ENCODE measurements at regions not wholly inside any gene's neighbourhood (a gene's known extent, or its start where the extent isn't known, plus 50 kb on each side); places are given as distances from the start of the nearest gene placed in this dataset.

- Histone ChIP-seq H4K20me1 (replicated peaks in 1 of 2; ENCODE audit: control insufficient read depth in 1 of 2, insufficient read depth in 2 of 2, low read length in 2 of 2) (no peaks in the 10 kb centered on the region), H3K23me2 (ENCODE audit: low read depth, low read length) (no peaks in the 10 kb centered on the region; the same call in 1 of the 2 replicates), H2BK20ac (ENCODE audit: low read length) (no peak overlapping the region), H4K8ac (ENCODE audit: extremely low read depth, insufficient read depth, low read length) (no peak overlapping the region), H3K4me1 (replicated peaks in 1 of 4; ENCODE audit: control insufficient read depth in 3 of 4, insufficient read depth in 4 of 4, low read length in 3 of 4) (peaks cover 0 to 10% (median 5%) of the 10 kb centered on the region in 4 experiments; a peak in 4 of 7 replicates), H3K4me2 (ENCODE audit: insufficient read depth in 1 of 2, low read depth in 2 of 2, low read length in 2 of 2) (no peak overlapping the region), H2AK5ac (ENCODE audit: low read depth, low read length) (no peak overlapping the region), H2BK15ac (ENCODE audit: low read length) (no peak overlapping the region), H3K14ac (ENCODE audit: insufficient read length) (no peak overlapping the region), H3K4ac (replicated peaks; ENCODE audit: insufficient read length, low read depth, low read length) (no peak overlapping the region), H3K36me3 (ENCODE audit: control insufficient read depth in 2 of 4, insufficient read depth in 4 of 4, low read length in 3 of 4) (no peaks in the 10 kb centered on the region), H3K18ac (ENCODE audit: extremely low read depth, low read length) (no peak overlapping the region), H2AFZ (ENCODE audit: low read length) (0 out of 2 replicates have a peak overlapping the region, but pooled peaks have one; percentile 19), H3K27me3 (replicated peaks in 1 of 4; ENCODE audit: control insufficient read depth in 3 of 4, extremely low read depth in 1 of 4, insufficient read depth in 3 of 4, low read length in 3 of 4) (no peaks in the 10 kb centered on the region), H3K9ac (replicated peaks in 1 of 4; ENCODE audit: extremely low read depth in 1 of 4, low read depth in 3 of 4, low read length in 3 of 4) (no peak overlapping the region), H4K5ac (ENCODE audit: insufficient read length, low read depth, low read length) (no peak overlapping the region), H3K27ac (ENCODE audit: low read depth, low read length) (no peak overlapping the region), H3K79me2 (ENCODE audit: control insufficient read depth in 1 of 2, insufficient read depth in 2 of 2, low read length in 2 of 2) (no peaks in the 10 kb centered on the region), H3K79me1 (ENCODE audit: low read depth, low read length) (no peaks in the 10 kb centered on the region), H2BK12ac (ENCODE audit: low read depth, low read length) (no peak overlapping the region), H3K4me3 (ENCODE audit: extremely low read depth in 1 of 4, insufficient read depth in 2 of 4, low read depth in 3 of 4, low read length in 4 of 4) (no peak overlapping the region), H2BK120ac (replicated peaks; ENCODE audit: low read depth, low read length) (no peak overlapping the region), H3K23ac (ENCODE audit: insufficient read length) (no peak overlapping the region), H3K9me3 (ENCODE audit: insufficient read depth in 2 of 2, low read depth in 1 of 2, low read length in 1 of 2) (no peaks in the 10 kb centered on the region), H3K56ac (replicated peaks; ENCODE audit: insufficient read length, low read depth, low read length) (no peak overlapping the region), H4K91ac (replicated peaks; ENCODE audit: insufficient read length, low read length) (no peak overlapping the region), H2BK5ac (ENCODE audit: low read depth, low read length) (no peak overlapping the region)
- ChIA-PET CTCF (ENCODE audit: partially characterized antibody) (interaction anchor here (1.2 kb wide), 1 partner anchor 12 kb away, joined by 4 read pairs; no protein-coding TSS in a partner anchor), POLR2A (ENCODE audit: partially characterized antibody) (no interaction called here)
- 88% methylated on average over 1 of the region's 1 CpG; no CpG with 5 or more reads in 1 of the 2 experiments for WGBS, 2 experiments (ENCODE audit: extremely low coverage in 1 of 2, insufficient coverage in 1 of 2, insufficient read length in 1 of 2, insufficient replicate concordance in 2 of 2, low coverage in 1 of 2, low lambda C conversion rate in 2 of 2, missing lambda C conversion rate in 1 of 2)
- DNase-seq (ENCODE audit: low read depth in 1 of 2, low spot score in 2 of 2) (no peak), FAIRE-seq (no peak)
- TF ChIP-seq CEBPB (IDR thresholded peaks at IDR 0.05; ENCODE audit: low read depth, low read length) (no peak), CTBP2 (IDR thresholded peaks at IDR 0.05; ENCODE audit: borderline replicate concordance, insufficient read depth, insufficient read length, low read length) (no peak), SP2 (IDR thresholded peaks at IDR 0.05; ENCODE audit: low read length) (no peak), SAP30 (IDR thresholded peaks at IDR 0.05; ENCODE audit: insufficient read depth, insufficient replicate concordance, low read length) (no peak), ASH2L (IDR thresholded peaks at IDR 0.05; ENCODE audit: low read length) (no peak), CREB1 (IDR thresholded peaks at IDR 0.05) (no peak), BRCA1 (IDR thresholded peaks at IDR 0.05; ENCODE audit: low read depth, low read length) (no peak), MAX (IDR thresholded peaks at IDR 0.05) (no peak), RAD21 (IDR thresholded peaks at IDR 0.05 in 1 of 2, conservative IDR thresholded peaks at IDR 0.05 in 1 of 2; ENCODE audit: low read depth in 2 of 2, low read length in 2 of 2) (no peak), NRF1 (IDR thresholded peaks at IDR 0.05; ENCODE audit: low read depth, low read length) (no peak), SIN3A (conservative IDR thresholded peaks at IDR 0.05 in 1 of 2, IDR thresholded peaks at IDR 0.05 in 1 of 2; ENCODE audit: low read depth in 1 of 2, low read length in 2 of 2) (no peak), RFX5 (IDR thresholded peaks at IDR 0.05; ENCODE audit: borderline replicate concordance, low read depth, low read length) (no peak), GTF2F1 (IDR thresholded peaks at IDR 0.05; ENCODE audit: borderline replicate concordance, low read depth, low read length) (no peak), ZNF274 (IDR thresholded peaks at IDR 0.05; ENCODE audit: borderline replicate concordance, extremely low read depth, low read length) (no peak), TBP (IDR thresholded peaks at IDR 0.05; ENCODE audit: low read depth, low read length) (no peak)
These were observed 377.7 kb upstream of the CDH11 start for GRCh38 chr16:65499566-65499965.

Data from H1 (cell line).